GM21576 (cell line): ENCODE measurements at regions not wholly inside any gene's neighbourhood (a gene's known extent, or its start where the extent isn't known, plus 50 kb on each side); places are given as distances from the start of the nearest gene placed in this dataset.

ENCODE experiments used
- ATAC-seq: cut with Tn5 transposase; IDR thresholded peaks from one replicate; pipeline ENCODE4 v1.9.1; 2021; ENCODE audit warnings: mild to moderate bottlenecking, moderate library complexity; ENCODE audit not compliant: unreplicated experiment

- no peak for ATAC-seq
These were observed 50.4 kb upstream of the MAP3K7 start for GRCh38 chr6:90637320-90637719.
